Smooth muscle cell (in vitro differentiated cells): ENCODE measurements at regions not wholly inside any gene's neighbourhood (a gene's known extent, or its start where the extent isn't known, plus 50 kb on each side); places are given as distances from the start of the nearest gene placed in this dataset.

Source experiments
- DNase-seq: peaks from one replicate; lab custom pipeline; 2025; ENCODE audit not compliant: unreplicated experiment; lab: John Stamatoyannopoulos, UW
- H2AFZ ChIP-seq: fragments of 200-600 bp; sonication (generic); 2 replicates; pipeline ENCODE4 v1.6.0; 2016; ENCODE audit warnings: antibody characterized with exemption, low read depth, mild to moderate bottlenecking
- H3F3A ChIP-seq: fragments of 200-600 bp; sonication (generic); 2 replicates; pipeline ENCODE4 v1.6.0; 2017; ENCODE audit warnings: antibody characterized with exemption, low read depth
- H3K27ac ChIP-seq: fragments of 200-600 bp; sonication (generic); 2 replicates; pipeline ENCODE4 v1.5.1; 2016; ENCODE audit warnings: low read depth, mild to moderate bottlenecking
- H3K27me3 ChIP-seq: fragments of 200-600 bp; sonication (generic); 2 replicates; pipeline ENCODE4 v1.6.1; 2016; ENCODE audit warnings: low read depth, mild to moderate bottlenecking
- H3K36me3 ChIP-seq: fragments of 200-600 bp; sonication (generic); 2 replicates; pipeline ENCODE4 v1.5.1; 2016; ENCODE audit warnings: low read depth
- H3K4me1 ChIP-seq: fragments of 200-600 bp; sonication (generic); 2 replicates; pipeline ENCODE4 v1.5.1; 2016; ENCODE audit warnings: low read depth
- H3K4me2 ChIP-seq: fragments of 200-600 bp; sonication (generic); 2 replicates; pipeline ENCODE4 v1.6.0; 2016; ENCODE audit warnings: mild to moderate bottlenecking
- H3K4me3 ChIP-seq: fragments of 200-600 bp; sonication (generic); 2 replicates; pipeline ENCODE4 v1.5.1; 2016; ENCODE audit warnings: mild to moderate bottlenecking
- H3K79me2 ChIP-seq: fragments of 200-600 bp; sonication (generic); 2 replicates; pipeline ENCODE4 v1.6.0; 2016; ENCODE audit warnings: low read depth, mild to moderate bottlenecking
- H3K9ac ChIP-seq: fragments of 200-600 bp; sonication (generic); 2 replicates; pipeline ENCODE4 v1.6.0; 2016; ENCODE audit warnings: low read depth
- H3K9me3 ChIP-seq: fragments of 200-600 bp; sonication (generic); replicated peaks from 2 replicates; pipeline ENCODE4 v1.5.1; 2016; ENCODE audit warnings: low read depth
- H4K20me1 ChIP-seq: fragments of 200-600 bp; sonication (generic); 2 replicates; pipeline ENCODE4 v1.6.0; 2016; ENCODE audit warnings: low read depth
- CTCF ChIP-seq: fragments of 200-600 bp; sonication (generic); IDR thresholded peaks from 2 replicates; pipeline ENCODE4 v1.5.1; 2017; ENCODE audit warnings: borderline replicate concordance, mild to moderate bottlenecking, antibody characterized with exemption; ENCODE audit not compliant: insufficient read depth, poor library complexity, severe bottlenecking
- WGBS: methylation state at CpG from one replicate; pipeline ENCODE4 v1.1.7; 2016; ENCODE audit warnings: low lambda C conversion rate; 5-methylcytosine and 5-hydroxymethylcytosine counted together

GRCh38 chr9:119556129-119556875 lies 187.1 kb upstream of the BRINP1 start:
- Histone ChIP-seq H3K4me2 (peak overlapping the region; percentile 84), H3K4me1 (no peaks in the 10 kb centered on the region), H3K27me3 (no peaks in the 10 kb centered on the region), H3K9me3 (no peaks in the 10 kb centered on the region), H3K9ac (no peak overlapping the region), H3K4me3 (peak overlapping the region; percentile 55), H3K27ac (no peak overlapping the region), H2AFZ (peak overlapping the region; percentile 73), H3K79me2 (no peaks in the 10 kb centered on the region), H3K36me3 (no peaks in the 10 kb centered on the region), H4K20me1 (no peaks in the 10 kb centered on the region), H3F3A (no peaks in the 10 kb centered on the region)
- peak; percentile 34 for DNase-seq
- 18% methylated on average over 31 of the region's 31 CpGs for WGBS
- peak; percentile 98 for TF ChIP-seq CTCF

- Histone ChIP-seq H3F3A (no peaks in the 10 kb centered on the region), H3K4me2 (no peak overlapping the region), H3K27me3 (no peaks in the 10 kb centered on the region), H3K36me3 (no peaks in the 10 kb centered on the region), H3K9ac (no peak overlapping the region), H3K4me1 (no peaks in the 10 kb centered on the region), H3K27ac (no peak overlapping the region), H2AFZ (no peak overlapping the region), H3K79me2 (no peaks in the 10 kb centered on the region), H3K9me3 (no peaks in the 10 kb centered on the region), H4K20me1 (no peaks in the 10 kb centered on the region), H3K4me3 (no peak overlapping the region)
- TF ChIP-seq CTCF = no peak
- no peak for DNase-seq
- WGBS = 84% methylated on average over 3 of the region's 3 CpGs
Measured at GRCh38 chr9:119544492-119544891, 175.3 kb upstream of the BRINP1 start.

- Histone ChIP-seq H3K36me3 (no peaks in the 10 kb centered on the region), H3K9me3 (no peaks in the 10 kb centered on the region), H3K4me1 (peaks cover 20% of the 10 kb centered on the region), H3K4me2 (no peak overlapping the region), H4K20me1 (no peaks in the 10 kb centered on the region), H3F3A (no peaks in the 10 kb centered on the region), H3K27me3 (peaks cover 6% of the 10 kb centered on the region), H3K9ac (no peak overlapping the region), H3K4me3 (no peak overlapping the region), H3K27ac (no peak overlapping the region), H3K79me2 (no peaks in the 10 kb centered on the region), H2AFZ (no peak overlapping the region)
- 55% methylated on average over 3 of the region's 3 CpGs for WGBS
- no peak for TF ChIP-seq CTCF
- DNase-seq = no peak
Measured at GRCh38 chr9:119537138-119537537, 167.9 kb upstream of the BRINP1 start.

- no peak overlapping the region for H3K4me3 ChIP-seq
- DNase-seq = no peak
- 49% methylated on average over 3 of the region's 3 CpGs for WGBS
Measured at GRCh38 chr9:119533504-119533903, 164.3 kb upstream of the BRINP1 start.

More at GRCh38 chr9:119533504-119533903, 164.3 kb upstream of the BRINP1 start:
- Histone ChIP-seq H3K4me1 (peaks cover 20% of the 10 kb centered on the region), H3K79me2 (no peaks in the 10 kb centered on the region), H3K36me3 (no peaks in the 10 kb centered on the region), H3F3A (no peaks in the 10 kb centered on the region), H3K9ac (no peak overlapping the region), H3K4me2 (no peak overlapping the region), H4K20me1 (no peaks in the 10 kb centered on the region), H3K9me3 (no peaks in the 10 kb centered on the region), H3K27ac (no peak overlapping the region), H2AFZ (no peak overlapping the region), H3K27me3 (peaks cover 28% of the 10 kb centered on the region)
- TF ChIP-seq CTCF = no peak
